ENCODE measurements at regions not wholly inside any gene's neighbourhood (a gene's known extent, or its start where the extent isn't known, plus 50 kb on each side); places are given as distances from the start of the nearest gene placed in this dataset.

DNA sequence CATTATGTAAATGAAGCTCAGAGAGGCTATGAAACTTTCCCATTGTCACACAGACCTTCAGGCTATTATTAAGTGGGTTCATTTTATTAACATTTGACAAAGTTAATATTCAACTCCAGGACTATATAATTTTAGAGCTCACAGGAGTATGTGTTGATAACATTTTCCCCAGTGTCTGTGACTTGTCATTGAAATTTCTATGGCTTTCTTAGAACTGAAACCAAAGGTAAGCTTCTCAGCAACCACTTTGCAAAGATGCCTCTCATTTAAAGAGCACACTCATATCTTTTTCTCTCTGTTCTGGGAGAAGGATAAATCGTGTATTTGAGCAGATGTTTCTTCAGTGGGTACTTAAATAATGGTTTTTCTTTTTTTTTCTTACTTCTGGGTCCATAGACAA, 61.8 kb upstream of the LHCGR start:
- no peak overlapping the region for H3K4me3 ChIP-seq (ENCODE audit: insufficient read depth, low read length)
- H2AFZ ChIP-seq (ENCODE audit: low read length) = no peak overlapping the region
- no peaks in the 10 kb centered on the region for H4K20me1 ChIP-seq (ENCODE audit: insufficient read depth, low read length)
- no peaks in the 10 kb centered on the region for H3K9me3 ChIP-seq (ENCODE audit: low read depth, low read length)
- no peaks in the 10 kb centered on the region for H3K79me2 ChIP-seq (ENCODE audit: insufficient read depth, low read length)
- no peaks in the 10 kb centered on the region for H3K27me3 ChIP-seq (ENCODE audit: insufficient read depth, low read length)
- no peak for DNase-seq (ENCODE audit: insufficient read length, low spot score, missing footprints)
- H3K36me3 ChIP-seq (ENCODE audit: insufficient read depth, low read length) = no peaks in the 10 kb centered on the region
- H3K4me2 ChIP-seq (ENCODE audit: insufficient read depth, low read length) = no peak overlapping the region
- H3K4me1 ChIP-seq (ENCODE audit: insufficient read depth, low read length) = no peaks in the 10 kb centered on the region
- no peak overlapping the region for H3K27ac ChIP-seq (ENCODE audit: low read depth, low read length)
- TF ChIP-seq, protein P1, sequence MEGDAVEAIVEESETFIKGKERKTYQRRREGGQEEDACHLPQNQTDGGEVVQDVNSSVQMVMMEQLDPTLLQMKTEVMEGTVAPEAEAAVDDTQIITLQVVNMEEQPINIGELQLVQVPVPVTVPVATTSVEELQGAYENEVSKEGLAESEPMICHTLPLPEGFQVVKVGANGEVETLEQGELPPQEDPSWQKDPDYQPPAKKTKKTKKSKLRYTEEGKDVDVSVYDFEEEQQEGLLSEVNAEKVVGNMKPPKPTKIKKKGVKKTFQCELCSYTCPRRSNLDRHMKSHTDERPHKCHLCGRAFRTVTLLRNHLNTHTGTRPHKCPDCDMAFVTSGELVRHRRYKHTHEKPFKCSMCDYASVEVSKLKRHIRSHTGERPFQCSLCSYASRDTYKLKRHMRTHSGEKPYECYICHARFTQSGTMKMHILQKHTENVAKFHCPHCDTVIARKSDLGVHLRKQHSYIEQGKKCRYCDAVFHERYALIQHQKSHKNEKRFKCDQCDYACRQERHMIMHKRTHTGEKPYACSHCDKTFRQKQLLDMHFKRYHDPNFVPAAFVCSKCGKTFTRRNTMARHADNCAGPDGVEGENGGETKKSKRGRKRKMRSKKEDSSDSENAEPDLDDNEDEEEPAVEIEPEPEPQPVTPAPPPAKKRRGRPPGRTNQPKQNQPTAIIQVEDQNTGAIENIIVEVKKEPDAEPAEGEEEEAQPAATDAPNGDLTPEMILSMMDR (IDR thresholded peaks at IDR 0.05; ENCODE audit: extremely low read depth, low read depth, low read length) = no peak

DNA sequence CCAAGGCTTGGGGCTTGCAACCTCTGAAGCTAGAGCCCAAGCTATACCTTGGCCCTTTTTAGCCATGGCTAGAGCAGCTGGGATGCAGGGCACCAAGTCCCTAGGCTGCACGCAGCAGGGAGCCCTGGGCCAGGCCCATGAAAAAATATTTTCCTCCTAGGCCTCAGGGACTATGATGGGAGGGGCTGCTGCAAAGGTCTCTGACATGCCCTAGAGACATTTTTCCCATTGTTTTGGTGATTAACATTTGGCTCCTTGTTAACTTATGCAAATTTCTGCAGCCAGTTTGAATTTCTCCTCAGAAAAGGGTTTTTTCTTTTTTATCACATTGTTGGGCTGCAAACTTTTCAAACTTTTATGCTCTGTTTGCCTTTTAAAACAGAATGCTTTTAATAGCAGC, 56.9 kb upstream of the LHCGR start:
- H3K27me3 ChIP-seq (ENCODE audit: insufficient read depth, low read length) = no peaks in the 10 kb centered on the region
- H3K79me2 ChIP-seq (ENCODE audit: insufficient read depth, low read length) = no peaks in the 10 kb centered on the region
- no peak overlapping the region for H2AFZ ChIP-seq (ENCODE audit: low read length)
- DNase-seq (ENCODE audit: insufficient read length, low spot score, missing footprints) = no peak
- H3K4me3 ChIP-seq (ENCODE audit: insufficient read depth, low read length) = no peak overlapping the region
- H3K4me2 ChIP-seq (ENCODE audit: insufficient read depth, low read length) = no peak overlapping the region
- TF ChIP-seq, protein P1 (IDR thresholded peaks at IDR 0.05; ENCODE audit: extremely low read depth, low read depth, low read length) = no peak
- no peaks in the 10 kb centered on the region for H3K36me3 ChIP-seq (ENCODE audit: insufficient read depth, low read length)
- H3K27ac ChIP-seq (ENCODE audit: low read depth, low read length) = no peak overlapping the region
- H3K9me3 ChIP-seq (ENCODE audit: low read depth, low read length) = no peaks in the 10 kb centered on the region
- no peaks in the 10 kb centered on the region for H3K4me1 ChIP-seq (ENCODE audit: insufficient read depth, low read length)
- no peaks in the 10 kb centered on the region for H4K20me1 ChIP-seq (ENCODE audit: insufficient read depth, low read length)

DNA sequence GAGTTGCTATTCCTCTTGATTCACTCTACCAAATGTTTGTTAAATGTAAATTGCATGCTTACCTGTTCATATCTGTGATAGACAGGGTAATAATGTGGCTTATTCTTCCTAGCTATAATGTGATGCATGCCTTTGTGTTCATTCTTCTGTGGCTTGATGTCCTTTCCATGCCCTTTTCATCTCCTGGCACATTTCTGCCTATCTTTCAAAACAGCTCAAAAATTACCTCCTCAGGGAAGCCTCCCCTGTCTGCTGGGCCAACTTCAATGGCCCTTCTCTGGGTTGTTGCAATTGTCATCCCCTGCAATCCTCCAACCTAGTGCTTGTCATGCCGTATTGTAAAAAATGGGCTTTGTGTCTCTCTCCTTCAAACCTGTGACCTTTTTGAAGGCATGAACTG, 52.8 kb upstream of the LHCGR start:
- no peak for DNase-seq (ENCODE audit: insufficient read length, low spot score, missing footprints)
- no peaks in the 10 kb centered on the region for H3K36me3 ChIP-seq (ENCODE audit: insufficient read depth, low read length)
- no peak overlapping the region for H3K27ac ChIP-seq (ENCODE audit: low read depth, low read length)
- no peaks in the 10 kb centered on the region for H4K20me1 ChIP-seq (ENCODE audit: insufficient read depth, low read length)
- H3K4me3 ChIP-seq (ENCODE audit: insufficient read depth, low read length) = no peak overlapping the region
- no peaks in the 10 kb centered on the region for H3K9me3 ChIP-seq (ENCODE audit: low read depth, low read length)
- TF ChIP-seq, protein P1 (IDR thresholded peaks at IDR 0.05; ENCODE audit: extremely low read depth, low read depth, low read length) = no peak
- no peak overlapping the region for H2AFZ ChIP-seq (ENCODE audit: low read length)
- no peaks in the 10 kb centered on the region for H3K27me3 ChIP-seq (ENCODE audit: insufficient read depth, low read length)
- no peaks in the 10 kb centered on the region for H3K79me2 ChIP-seq (ENCODE audit: insufficient read depth, low read length)
- no peak overlapping the region for H3K4me2 ChIP-seq (ENCODE audit: insufficient read depth, low read length)
- H3K4me1 ChIP-seq (ENCODE audit: insufficient read depth, low read length) = no peaks in the 10 kb centered on the region

Data from osteoblast (primary cell).